Activated CD4-positive, alpha-beta T cell treated with anti-CD3 and anti-CD28 coated beads, Interleukin-2, amount 50 U/mL, for 1 hour (primary cell): ENCODE measurements at regions not wholly inside any gene's neighbourhood (a gene's known extent, or its start where the extent isn't known, plus 50 kb on each side); places are given as distances from the start of the nearest gene placed in this dataset.

Experiments used
- DNase-seq: peaks from one replicate; pipeline ENCODE4 v3.0.0-alpha.2; 2020

DNA sequence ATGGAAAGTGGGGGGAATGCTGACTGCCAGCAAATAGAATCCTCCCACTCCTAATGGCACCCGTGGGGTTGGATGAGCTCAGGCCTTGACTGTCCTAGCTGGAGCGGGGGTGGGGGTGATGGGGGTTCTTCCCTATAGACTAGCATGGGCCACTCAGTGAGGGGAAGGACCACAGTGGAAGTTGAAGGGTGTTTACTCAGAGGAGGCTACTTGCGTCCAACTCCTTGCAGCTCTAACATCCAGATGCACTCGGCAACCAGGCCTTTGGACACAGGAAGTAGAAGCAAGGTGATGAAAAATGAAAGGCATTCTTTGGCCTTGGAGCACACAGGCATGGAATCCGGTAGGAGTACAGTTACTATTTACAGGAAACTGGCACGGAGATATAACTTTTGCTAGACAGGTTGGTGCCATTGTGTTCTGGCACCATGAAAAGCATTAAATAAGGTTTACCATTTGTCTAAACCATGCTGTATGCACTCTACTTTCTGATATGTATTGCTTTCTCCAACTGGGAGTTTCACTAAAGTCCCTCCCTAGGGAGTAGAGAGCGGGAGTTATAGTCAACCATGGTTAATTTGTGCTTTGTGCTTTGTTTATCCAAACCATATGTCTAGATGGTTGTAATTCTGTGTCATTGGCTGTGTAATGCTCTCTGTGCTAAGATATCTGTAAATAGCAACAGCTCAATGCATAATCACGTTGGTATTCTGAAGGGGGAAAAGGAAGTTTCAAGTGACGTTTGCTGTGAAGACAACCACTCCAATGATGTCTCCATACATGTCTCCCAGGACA is 125.3 kb downstream of the TSHZ3 start:
- DNase-seq, result no peak

DNA sequence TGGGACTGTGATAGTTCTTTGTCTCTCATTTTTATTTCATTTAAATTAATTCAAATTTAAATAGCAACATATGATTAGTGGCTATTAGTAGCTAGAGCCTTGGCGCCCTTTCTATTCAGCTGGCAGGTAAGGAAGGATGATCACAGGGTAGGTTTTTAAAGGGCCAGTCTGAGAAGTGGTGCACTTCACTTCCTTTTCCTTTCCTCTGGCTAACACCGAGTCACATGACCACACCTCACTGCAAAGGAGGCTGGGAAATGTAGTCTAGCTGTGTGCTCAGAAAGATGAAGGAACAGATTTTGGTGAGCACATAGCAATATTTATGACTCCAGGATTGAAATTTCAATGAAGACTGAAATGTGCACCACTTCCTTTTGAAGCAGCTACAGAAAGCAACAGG is 128.7 kb downstream of the TSHZ3 start:
- peak; percentile 13 for DNase-seq

DNA sequence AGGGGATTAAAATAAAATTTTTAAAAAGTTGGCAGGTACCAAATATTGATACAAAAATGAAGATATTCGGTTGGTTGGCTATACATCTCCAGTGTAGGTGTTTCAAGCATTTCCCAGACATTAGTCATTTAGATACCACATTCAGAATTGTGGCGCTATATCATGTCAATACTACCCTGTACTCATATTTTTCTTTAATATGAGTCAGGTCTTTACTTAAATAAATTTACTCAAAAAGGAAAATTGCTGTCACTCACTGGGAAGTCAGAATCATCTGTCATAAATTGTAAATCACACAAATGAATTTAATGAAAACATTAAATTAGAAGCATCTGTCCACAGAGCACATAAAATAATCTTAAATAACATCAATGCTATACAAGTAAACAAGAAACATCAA is 134.2 kb downstream of the TSHZ3 start:
- no peak for DNase-seq

DNA sequence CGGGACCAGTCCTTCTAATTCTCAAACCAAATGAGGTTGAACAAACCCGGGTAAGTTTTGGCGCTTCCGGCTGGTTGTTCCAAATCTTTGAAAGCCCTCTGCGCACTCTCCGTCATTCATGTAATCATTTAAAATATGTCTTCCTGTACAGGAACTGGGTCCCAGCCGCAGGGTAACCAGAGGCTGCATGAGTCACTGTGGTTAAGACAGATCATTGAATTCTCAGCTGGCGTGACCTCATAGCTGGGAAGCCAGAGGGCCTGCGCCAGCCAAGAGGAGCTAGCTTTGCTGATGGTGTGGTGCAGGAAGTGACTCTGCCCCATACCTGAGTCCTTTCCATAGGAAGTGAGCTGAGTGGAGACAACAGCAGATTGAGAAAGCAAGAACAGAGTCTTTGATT is 135.2 kb downstream of the TSHZ3 start:
- peak; percentile 76 for DNase-seq

DNA sequence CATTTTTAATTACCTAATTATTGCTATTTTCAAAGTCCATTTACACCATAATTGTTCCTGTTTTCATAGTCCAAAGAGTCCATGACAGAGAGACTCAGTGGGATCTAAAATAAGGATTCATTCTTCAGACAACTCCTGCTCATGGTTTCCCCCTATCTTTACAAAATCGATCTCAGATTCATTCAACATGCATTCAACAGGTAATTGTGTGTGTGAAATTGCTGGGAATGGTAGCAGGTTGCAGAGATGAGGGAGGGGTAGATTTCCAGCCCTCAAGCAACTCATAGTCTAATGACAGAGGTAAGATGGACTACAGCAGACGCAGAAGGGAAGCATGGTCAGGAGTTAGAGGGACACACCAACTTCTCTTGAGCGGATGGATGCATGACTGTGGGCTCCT is 138.1 kb downstream of the TSHZ3 start:
- DNase-seq, result no peak

DNA sequence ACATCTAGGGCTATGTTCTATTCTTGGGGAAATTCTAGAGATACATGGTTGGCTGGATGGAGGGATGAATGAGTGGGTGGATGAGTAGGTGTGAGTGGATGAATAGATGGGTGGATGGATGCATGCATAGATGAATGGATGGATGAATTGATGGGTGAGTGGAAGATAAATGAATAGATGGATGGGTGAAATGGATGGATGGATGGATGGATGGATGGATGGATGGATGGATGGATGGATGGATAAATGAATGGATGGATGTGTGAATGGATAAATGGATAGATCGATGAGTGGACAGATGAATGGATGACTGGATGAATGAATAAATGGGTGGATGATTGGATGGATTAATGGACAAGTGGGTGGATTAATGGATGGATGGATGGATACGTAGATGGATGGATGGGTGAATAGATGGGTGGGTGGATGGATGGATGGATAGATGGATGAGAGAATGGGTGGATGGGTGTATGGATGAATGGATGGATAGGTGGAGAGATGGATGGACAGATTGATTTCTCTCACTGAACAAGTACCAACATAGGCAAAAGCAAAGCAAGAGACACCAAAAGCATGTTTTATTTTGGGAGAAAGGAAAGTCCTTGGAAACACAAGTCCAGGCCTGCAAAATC is 143.2 kb downstream of the TSHZ3 start:
- DNase-seq, result no peak

DNA sequence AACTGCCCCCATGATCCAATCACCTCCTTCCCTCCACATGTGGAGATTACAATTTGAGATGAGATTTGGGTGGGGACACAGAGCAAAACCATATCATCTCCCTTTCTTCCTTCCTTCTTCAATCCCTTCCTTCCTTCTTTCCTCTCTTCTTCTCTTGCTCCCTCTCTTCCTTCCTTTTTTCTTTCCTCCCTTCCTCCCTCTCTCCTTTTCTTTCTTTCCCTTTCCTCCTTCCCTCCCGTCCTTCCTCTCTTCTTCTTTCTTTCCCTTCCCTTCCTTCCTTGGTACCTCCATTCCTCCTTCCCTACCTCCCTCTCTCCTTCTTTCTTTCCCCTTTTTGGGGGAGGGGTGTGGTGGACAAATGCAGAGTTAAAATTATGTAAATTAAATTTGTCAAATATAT is 145.1 kb downstream of the TSHZ3 start:
- no peak for DNase-seq

DNA sequence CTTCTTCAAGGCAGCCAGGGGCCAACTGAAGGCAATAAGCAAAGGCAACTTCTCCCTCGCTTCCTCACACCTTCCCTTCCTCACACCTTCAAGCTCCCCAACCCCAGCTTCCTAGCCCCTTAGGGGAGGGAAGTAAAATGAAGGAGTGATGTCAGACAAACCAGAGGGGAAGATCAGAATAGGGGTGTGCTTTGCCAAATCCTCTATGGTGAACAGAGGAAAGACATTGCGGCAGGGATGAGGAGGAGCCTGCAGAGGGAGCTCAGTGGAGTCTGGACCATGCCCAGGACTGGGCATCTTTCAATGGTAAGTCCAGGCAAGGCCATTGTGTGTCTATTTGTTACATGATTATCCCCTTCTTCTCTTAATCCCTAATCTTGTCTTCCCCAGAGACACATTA is 164.0 kb downstream of the TSHZ3 start:
- DNase-seq, result no peak

DNA sequence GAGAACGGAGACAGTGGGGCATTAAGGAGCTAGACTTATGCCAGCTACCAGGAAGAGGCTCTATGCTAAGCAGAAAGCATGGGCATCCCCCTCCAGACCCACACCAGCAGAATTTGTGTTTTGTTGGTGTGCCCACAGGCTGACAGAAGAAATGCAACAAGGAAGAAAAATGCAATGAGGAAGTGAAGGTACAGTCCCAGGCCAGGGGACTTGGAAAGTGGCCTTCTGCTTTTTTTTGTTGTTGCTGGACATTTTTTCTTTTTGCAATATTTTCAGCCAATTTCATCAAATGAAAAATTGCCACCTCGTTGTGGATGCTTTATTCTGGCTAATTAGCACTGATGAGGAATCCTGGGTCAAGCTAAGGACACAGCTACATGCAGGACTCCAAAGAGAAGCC is 167.7 kb downstream of the TSHZ3 start:
- DNase-seq, result no peak

DNA sequence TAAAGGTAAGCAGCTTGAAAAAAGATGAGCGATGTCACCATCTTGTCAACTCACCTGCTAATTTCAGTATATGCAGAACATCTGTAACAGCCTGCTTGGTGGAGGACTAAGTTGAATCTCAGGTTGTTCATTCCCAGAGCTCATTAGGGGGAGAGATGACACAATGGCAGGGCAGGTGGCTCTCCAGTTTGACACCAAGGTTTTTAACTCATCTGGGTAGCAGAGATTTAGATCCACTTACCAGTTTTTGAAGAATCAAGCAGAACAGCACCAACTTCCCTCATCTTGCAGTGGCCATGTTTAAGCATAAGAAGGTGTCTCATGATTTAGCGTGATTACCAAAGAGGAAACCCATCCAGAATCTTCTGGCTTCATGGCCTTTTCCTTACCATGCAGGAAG is 168.3 kb downstream of the TSHZ3 start:
- no peak for DNase-seq

DNA sequence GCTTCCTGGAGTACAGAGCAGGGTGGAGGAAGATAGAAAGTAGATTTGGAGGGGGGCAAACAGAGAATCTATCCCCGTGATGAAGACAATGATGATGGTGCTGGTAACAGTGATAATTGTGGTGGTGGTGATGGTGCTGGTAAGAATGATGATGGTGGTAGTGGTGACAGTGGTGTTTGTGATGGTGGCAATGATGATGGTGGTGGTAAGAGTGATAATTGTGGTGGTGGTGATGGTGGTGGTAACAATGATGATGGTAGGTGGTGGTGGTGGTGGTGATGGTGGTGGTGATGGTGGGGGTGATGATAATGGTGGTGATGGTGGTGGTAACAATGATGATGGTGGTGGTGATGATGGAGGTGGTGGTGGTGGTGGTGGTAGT is 169.8 kb downstream of the TSHZ3 start:
- DNase-seq, result no peak

DNA sequence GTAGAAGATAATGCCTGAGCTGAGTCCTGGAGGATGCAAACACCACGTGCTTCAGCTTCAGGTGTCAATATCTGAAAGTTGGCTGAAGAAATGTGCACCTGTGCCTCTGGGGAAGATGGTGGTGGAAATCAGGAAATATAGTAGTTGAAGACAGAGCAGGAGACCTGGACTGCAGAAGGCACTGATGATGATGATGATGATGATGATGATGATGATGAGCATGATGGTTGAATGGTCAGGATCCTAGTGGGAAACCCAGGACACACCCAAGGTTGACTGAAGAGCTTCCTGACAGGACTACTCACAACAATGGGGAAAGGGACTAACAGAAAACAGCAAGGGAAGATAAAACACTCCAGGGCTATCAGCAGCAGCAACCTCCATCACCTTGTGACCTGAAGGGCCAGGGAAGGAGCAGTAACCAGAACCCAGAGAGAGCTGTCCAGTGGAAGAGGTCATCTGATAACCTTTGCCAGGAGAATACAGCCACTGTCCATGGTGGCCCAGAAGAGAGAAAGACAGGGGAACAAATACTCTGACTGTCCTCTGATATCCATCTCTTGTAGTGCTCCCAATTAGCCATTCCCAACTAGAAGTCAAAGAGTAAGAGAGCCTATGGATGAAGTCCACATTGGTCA is 170.3 kb downstream of the TSHZ3 start:
- no peak for DNase-seq

DNA sequence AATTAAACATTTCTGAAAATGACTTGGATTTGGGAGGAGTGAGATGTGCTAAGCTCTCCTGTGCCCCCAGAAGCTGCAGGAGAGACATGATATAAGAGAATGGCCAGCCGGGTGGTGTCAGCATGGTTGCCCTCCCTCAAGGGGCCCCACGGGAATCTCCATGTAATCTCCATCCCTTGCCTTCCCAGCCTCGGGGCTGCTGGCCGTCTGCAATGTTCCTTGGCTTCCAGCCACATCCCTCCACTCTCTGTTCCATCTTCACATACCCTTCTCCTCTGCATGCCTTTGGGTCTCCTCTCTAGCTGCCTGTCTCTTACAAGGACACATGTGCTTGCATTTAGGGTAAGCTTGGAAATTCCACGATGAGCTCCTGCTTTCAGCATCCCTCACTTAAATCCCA is 172.0 kb downstream of the TSHZ3 start:
- DNase-seq, result no peak

DNA sequence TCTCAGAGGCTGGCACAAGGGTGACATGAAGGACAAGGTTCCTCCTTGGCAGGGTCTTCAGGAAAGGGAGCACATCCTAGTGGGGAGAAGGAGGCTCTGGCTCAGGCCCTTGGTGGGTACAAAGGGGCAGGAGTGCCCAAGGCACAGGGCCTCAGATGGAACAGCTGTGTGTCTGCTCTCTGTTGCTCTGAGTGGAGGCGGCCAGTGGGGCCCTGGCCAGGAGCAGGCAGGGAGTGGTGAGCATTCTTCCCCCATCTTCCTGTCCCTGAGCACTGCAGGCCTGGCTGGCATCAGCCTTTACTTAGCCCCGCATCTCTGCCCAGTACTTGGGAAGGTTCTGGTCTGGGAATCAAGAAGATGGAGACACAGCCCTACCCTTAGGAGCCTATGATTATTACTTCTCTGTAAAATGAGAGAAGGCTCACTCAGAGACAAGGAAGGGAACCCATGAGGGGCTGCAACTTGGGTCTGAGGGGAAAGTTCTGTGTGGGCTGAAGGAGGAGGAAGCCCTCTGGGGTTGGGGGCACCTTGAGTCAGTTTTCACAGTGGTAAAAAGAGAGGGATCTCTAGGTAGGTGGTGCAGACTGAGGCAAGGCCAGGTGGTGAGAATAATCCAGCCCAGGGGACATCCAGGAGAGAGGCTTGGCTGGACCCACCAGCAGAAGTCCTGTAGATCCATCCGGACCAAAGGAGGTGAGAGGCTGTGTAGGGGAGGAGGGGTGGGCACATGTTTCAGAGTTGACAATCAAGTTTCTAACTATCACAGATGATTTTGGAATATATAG is 173.5 kb downstream of the TSHZ3 start:
- no peak for DNase-seq

DNA sequence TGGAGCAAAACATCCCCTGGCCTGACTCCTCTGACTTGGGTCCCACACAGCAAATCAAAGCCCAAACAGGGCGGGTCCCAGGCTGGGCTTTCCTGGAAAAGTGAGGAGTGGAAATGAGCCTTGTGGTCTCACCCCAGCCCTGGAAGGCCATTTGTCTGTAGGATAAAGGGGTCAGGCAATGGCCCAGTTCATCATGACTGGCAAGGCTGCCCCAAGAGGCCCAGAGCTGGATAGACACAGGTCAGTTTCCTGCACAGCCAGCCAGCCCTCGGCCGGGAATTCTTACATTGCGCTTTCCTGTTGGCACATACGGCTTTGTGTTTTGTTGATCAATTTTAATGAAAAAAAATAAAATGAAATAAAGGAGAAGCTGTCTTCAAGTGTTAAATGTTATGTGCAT is 174.3 kb downstream of the TSHZ3 start:
- no peak for DNase-seq

DNA sequence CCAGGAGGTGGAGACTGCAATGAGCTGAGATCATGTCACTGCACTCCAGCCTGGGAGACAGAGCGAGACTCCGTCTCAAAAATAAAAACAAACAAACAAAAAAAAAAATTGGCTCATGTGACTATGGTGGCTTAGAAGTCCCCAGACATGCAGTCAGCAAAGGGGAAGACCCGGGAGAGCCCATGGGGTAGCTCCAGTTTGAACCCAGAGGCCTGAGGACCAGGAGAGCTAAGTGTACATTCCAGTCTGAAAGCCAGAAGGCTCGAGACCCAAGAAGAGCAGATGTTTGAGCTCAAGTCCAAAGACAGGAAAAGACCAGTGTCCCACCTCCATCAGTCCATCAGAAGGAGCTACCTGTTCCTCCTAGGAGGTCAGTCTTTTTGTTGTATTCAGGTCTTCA is 175.2 kb downstream of the TSHZ3 start:
- DNase-seq, result no peak

DNA sequence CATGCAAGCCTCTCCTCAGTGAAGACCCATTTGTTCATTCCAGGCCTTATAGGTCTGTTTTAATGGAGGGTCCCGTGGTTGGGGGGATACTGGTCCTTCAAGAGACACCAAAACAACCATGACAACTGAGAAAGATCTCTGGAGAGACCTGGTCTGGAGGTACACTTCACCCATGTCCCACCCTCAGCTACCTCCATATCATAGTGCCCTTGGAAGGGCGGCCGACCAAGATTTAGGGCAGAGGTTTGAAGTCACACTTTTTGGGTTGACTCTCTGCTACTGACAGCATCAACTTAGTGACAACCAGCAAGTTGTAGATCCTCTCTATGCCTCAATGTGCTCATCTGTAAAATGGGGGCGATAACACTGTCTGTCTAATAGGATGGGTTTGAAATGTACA is 177.3 kb downstream of the TSHZ3 start:
- no peak for DNase-seq

DNA sequence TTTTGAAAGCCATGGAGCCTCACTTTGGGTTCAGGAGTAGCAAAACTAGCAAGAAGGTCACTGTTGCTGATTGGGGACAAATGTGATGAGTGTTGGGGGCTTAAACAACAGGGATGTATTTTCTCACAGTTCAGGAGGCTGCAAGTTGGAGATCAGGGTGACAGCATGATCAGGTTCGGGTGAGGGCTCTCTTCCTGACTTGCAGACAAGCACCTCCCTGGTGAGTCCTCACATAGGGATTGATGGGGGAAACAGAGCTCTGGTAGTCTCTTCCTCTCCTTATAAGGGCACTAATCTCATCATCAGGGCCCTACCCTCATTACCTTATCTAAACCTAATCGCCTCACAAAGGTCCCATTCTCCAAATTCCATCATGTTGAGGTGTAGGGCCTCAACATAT is 179.2 kb downstream of the TSHZ3 start:
- DNase-seq, result no peak

DNA sequence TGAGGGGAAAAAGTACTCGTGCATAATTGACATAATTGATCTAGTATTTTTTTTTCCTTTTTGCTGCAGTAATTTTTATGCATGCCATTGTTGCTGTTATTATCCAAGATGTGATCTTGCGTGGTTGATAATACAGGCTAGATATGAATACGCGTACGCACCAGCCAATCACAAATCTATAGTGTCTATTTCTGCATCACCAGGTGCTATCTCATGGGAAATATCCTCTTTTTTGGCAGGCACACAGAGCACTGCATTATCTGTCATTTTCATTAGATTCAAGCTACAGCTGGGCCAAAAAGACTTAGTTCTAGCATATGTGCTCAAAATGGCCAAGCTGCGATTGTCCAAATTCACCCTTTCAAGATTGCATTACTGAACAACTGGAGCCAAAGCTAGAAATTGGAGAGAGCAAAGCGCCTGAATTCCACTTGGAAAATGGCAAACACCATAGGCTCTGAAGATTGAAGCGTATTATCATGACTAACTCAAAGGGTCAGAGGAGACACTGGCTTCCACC is 181.1 kb downstream of the TSHZ3 start:
- DNase-seq, result no peak

DNA sequence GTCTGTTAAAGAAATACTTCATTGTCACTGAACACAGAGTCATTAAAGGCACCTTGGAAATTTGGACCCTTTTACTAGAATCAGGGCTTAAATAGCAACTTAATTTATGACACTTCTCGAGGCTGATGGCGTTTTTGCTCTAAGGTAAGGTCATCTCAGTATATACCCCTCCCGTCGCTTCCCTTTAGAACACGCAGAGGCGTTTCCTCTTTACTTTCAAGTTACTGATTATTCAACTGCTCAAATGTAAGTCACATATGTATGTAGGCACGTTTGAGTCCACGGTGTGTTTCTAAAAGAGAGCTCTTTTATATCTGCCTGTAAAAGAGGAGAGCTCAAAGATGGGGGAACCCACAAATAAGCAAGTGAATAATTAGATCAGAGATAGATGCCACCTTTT is 181.5 kb downstream of the TSHZ3 start:
- no peak for DNase-seq

DNA sequence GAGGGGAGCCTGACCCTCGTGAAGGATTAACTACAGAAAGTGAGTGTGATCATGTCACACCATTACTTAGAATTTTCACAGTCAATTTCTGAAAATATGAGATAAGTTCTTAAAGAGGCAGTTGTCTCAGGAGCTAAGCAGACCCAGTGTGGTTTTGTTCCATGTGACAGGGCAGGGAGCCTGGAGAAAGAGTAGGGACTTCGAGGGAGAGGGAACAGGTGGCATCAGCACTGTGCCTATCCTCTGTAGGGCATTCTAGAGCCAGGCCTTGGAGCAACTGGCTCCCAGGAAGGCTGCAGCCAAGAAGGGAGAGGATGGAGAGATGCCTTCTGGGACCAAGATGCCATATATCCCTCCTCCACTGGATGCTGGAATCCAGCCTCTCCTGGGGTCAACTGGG is 183.0 kb downstream of the TSHZ3 start:
- DNase-seq, result no peak

DNA sequence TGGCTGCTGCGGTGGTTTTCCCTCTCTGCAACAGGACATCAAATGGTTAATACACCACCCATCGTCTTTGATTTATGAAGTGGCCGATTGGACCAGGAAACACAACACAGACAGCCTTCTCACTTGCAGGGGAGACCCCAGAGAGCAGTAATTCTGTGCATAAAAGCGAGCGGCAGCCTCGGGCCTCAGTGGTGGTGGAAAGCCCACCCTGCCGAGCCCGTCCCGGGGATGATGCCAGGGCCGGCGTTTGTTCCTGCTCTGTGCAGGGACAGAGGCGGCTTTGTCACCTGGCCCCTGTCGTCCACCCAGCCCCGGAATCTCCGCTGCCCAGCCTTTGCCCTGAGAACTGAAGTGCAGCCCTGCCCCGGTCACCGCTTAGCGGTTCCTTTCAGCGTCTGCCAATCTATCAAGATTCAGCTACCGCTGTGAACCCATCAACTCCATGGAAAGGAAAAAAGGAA is 184.4 kb downstream of the TSHZ3 start:
- DNase-seq, result no peak

DNA sequence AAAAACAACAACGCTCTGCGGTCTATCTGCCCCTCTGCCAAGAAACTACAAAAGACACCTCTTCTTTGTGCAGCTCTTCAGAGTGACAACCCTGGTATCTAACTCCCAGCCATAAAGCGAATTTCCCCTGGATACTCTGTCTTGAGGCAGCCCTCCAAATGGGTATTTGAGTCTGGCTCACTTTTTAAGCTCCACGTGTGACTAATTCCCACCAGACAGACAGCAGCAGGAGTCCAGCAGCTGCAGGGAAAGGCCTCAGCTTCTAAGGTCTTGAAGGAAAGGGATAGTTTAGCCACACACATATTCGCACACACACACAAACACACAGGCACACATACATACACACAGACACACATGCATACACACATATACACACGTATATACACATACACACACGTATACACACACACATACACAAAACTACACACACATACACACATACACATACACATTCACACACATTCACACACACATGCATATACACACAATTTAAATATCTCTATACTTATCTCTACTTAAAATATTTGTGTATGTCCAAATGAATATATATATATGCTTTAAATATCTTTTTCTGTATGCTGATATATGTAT is 188.8 kb downstream of the TSHZ3 start:
- DNase-seq, result no peak
